HG03457 (cell line): ENCODE measurements at regions not wholly inside any gene's neighbourhood (a gene's known extent, or its start where the extent isn't known, plus 50 kb on each side); places are given as distances from the start of the nearest gene placed in this dataset.
"Not testable (repeated sequence)": the region's sequence is repeated elsewhere in the genome, so short reads cannot be mapped to it uniquely, and the experiment has no call there.

Experiments used
- ATAC-seq: cut with Tn5 transposase; IDR thresholded peaks from one replicate; pipeline ENCODE4 v1.9.1; 2021; ENCODE audit warnings: moderate number of reproducible peaks; ENCODE audit not compliant: unreplicated experiment

GRCh38 chr10:3580565-3580964 lies 204.4 kb downstream of the KLF6 start:
- no peak for ATAC-seq

GRCh38 chr10:3579845-3580244 lies 205.2 kb downstream of the KLF6 start:
- ATAC-seq, result no peak

- ATAC-seq, result no peak
Observed at GRCh38 chr10:3578682-3579081, 206.3 kb downstream of the KLF6 start.

GRCh38 chr10:3578159-3578558 lies 206.8 kb downstream of the KLF6 start:
- no peak for ATAC-seq

GRCh38 chr10:3574451-3574850 lies 210.6 kb downstream of the KLF6 start:
- no peak for ATAC-seq

GRCh38 chr10:3573498-3573897 lies 211.5 kb downstream of the KLF6 start:
- ATAC-seq, result no peak

GRCh38 chr10:3571310-3571825 lies 213.6 kb downstream of the KLF6 start:
- ATAC-seq, result no peak

- ATAC-seq, result no peak
Observed at GRCh38 chr10:3570855-3571266, 214.1 kb downstream of the KLF6 start.

- ATAC-seq, result no peak
Observed at GRCh38 chr10:3570131-3570729, 214.8 kb downstream of the KLF6 start.

- ATAC-seq, result no peak
Observed at GRCh38 chr10:3568983-3569382, 216.0 kb downstream of the KLF6 start.

- ATAC-seq, result no peak
Observed at GRCh38 chr10:3568392-3568791, 216.6 kb downstream of the KLF6 start.

GRCh38 chr10:3567291-3567963 lies 217.6 kb downstream of the KLF6 start:
- no peak for ATAC-seq

- no peak for ATAC-seq
Observed at GRCh38 chr10:3566627-3567026, 218.4 kb downstream of the KLF6 start.

- ATAC-seq, result no peak
Observed at GRCh38 chr10:3564346-3565002, 220.5 kb downstream of the KLF6 start.

- ATAC-seq, result no peak
Observed at GRCh38 chr10:3563298-3563697, 221.7 kb downstream of the KLF6 start.

GRCh38 chr10:3560628-3561027 lies 224.4 kb downstream of the KLF6 start:
- ATAC-seq, result not testable (repeated sequence)

- ATAC-seq, result no peak
Observed at GRCh38 chr10:3559527-3559926, 225.5 kb downstream of the KLF6 start.

- no peak for ATAC-seq
Observed at GRCh38 chr10:3559011-3559410, 226.0 kb downstream of the KLF6 start.

GRCh38 chr10:3556191-3557017 lies 228.6 kb downstream of the KLF6 start:
- not testable (repeated sequence) for ATAC-seq

GRCh38 chr10:3554121-3554522 lies 230.9 kb downstream of the KLF6 start:
- no peak for ATAC-seq

- ATAC-seq, result no peak
Observed at GRCh38 chr10:3552281-3552680, 232.7 kb downstream of the KLF6 start.
